HEK293T (cell line): ENCODE measurements at regions not wholly inside any gene's neighbourhood (a gene's known extent, or its start where the extent isn't known, plus 50 kb on each side); places are given as distances from the start of the nearest gene placed in this dataset.
"Not testable (repeated sequence)": the region's sequence is repeated elsewhere in the genome, so short reads cannot be mapped to it uniquely, and the experiment has no call there.

Source experiments
- CTCF ChIA-PET: fragments of 350-600 bp; formaldehyde crosslinking; extraction: SDS; loops from one replicate; lab custom pipeline; 2021; ENCODE audit warnings: antibody characterized with exemption, inconsistent platforms; lab: Yijun Ruan, JAX
- POLR2A ChIA-PET: fragments of 350-600 bp; formaldehyde crosslinking; extraction: SDS; loops from one replicate; lab custom pipeline; 2020; ENCODE audit warnings: antibody characterized with exemption, inconsistent platforms; lab: Yijun Ruan, JAX
- DNase-seq: peaks from one replicate; pipeline ENCODE4 v3.0.0; 2012; ENCODE audit warnings: mixed read lengths; ENCODE audit errors: extremely low spot score
- ARNT ChIP-seq: fragments of 450-650 bp; IDR thresholded peaks from 2 replicates; pipeline ENCODE4 v1.6.1; 2017; ENCODE audit warnings: mild to moderate bottlenecking
- BHLHE40 ChIP-seq: fragments of 450-650 bp; IDR thresholded peaks from 2 replicates; pipeline ENCODE4 v1.6.1; 2016; ENCODE audit warnings: mild to moderate bottlenecking, moderate library complexity, borderline replicate concordance
- CTBP1 ChIP-seq: fragments of 450-650 bp; IDR thresholded peaks from 2 replicates; pipeline ENCODE4 v1.6.1; 2016; ENCODE audit warnings: borderline replicate concordance
- ELF4 ChIP-seq: fragments of 450-650 bp; IDR thresholded peaks from 2 replicates; pipeline ENCODE4 v1.6.1; 2017; ENCODE audit warnings: antibody characterized with exemption
- FOXA1 ChIP-seq: fragments of 450-650 bp; IDR thresholded peaks from 2 replicates; pipeline ENCODE4 v1.6.1; 2016; ENCODE audit warnings: mild to moderate bottlenecking
- FOXK2 ChIP-seq: fragments of 450-650 bp; IDR thresholded peaks from 2 replicates; pipeline ENCODE4 v1.6.1; 2016; ENCODE audit warnings: mild to moderate bottlenecking
- FOXM1 ChIP-seq: fragments of 450-650 bp; IDR thresholded peaks from 2 replicates; pipeline ENCODE4 v1.6.1; 2017; ENCODE audit warnings: mild to moderate bottlenecking, borderline replicate concordance
- HDGF ChIP-seq: fragments of 450-650 bp; IDR thresholded peaks from 2 replicates; pipeline ENCODE4 v1.6.1; 2017; ENCODE audit warnings: antibody characterized with exemption, borderline replicate concordance
- L3MBTL2 ChIP-seq: fragments of 450-650 bp; conservative IDR thresholded peaks from 2 replicates; pipeline ENCODE4 v1.6.1; 2016; ENCODE audit warnings: mild to moderate bottlenecking
- LEF1 ChIP-seq: fragments of 450-650 bp; IDR thresholded peaks from 2 replicates; pipeline ENCODE4 v1.6.1; 2017; ENCODE audit warnings: mild to moderate bottlenecking, borderline replicate concordance
- NFRKB ChIP-seq: fragments of 450-650 bp; IDR thresholded peaks from 2 replicates; pipeline ENCODE4 v1.6.1; 2016; ENCODE audit warnings: mild to moderate bottlenecking, moderate library complexity
- SP1 ChIP-seq: fragments of 450-650 bp; IDR thresholded peaks from 2 replicates; pipeline ENCODE4 v1.6.1; 2017
- SUZ12 ChIP-seq: fragments of 450-650 bp; IDR thresholded peaks from 2 replicates; pipeline ENCODE4 v1.6.1; 2016; ENCODE audit warnings: mild to moderate bottlenecking
- TARDBP ChIP-seq: fragments of 450-650 bp; IDR thresholded peaks from 2 replicates; pipeline ENCODE4 v1.6.1; 2016
- ZNF384 ChIP-seq: fragments of 450-650 bp; IDR thresholded peaks from 2 replicates; pipeline ENCODE4 v1.6.1; 2016
- TF ChIP-seq, protein P1 (sequence below): fragments of 450-650 bp; IDR thresholded peaks from 2 replicates; pipeline ENCODE4 v1.6.1; 2016

GRCh38 chr9:94441796-94442195 is 113.1 kb upstream of the PCAT7 start:
- ChIA-PET POLR2A (no interaction called here), CTCF (no interaction called here)
- DNase-seq = no peak
- TF ChIP-seq ARNT = no peak
- TF ChIP-seq NFRKB = no peak
- no peak for TF ChIP-seq HDGF
- no peak for TF ChIP-seq TARDBP
- no peak for TF ChIP-seq FOXM1
- TF ChIP-seq LEF1 = no peak
- TF ChIP-seq SUZ12 = no peak
- TF ChIP-seq FOXA1 = no peak
- no peak for TF ChIP-seq ZNF384
- no peak for TF ChIP-seq SP1

DNA sequence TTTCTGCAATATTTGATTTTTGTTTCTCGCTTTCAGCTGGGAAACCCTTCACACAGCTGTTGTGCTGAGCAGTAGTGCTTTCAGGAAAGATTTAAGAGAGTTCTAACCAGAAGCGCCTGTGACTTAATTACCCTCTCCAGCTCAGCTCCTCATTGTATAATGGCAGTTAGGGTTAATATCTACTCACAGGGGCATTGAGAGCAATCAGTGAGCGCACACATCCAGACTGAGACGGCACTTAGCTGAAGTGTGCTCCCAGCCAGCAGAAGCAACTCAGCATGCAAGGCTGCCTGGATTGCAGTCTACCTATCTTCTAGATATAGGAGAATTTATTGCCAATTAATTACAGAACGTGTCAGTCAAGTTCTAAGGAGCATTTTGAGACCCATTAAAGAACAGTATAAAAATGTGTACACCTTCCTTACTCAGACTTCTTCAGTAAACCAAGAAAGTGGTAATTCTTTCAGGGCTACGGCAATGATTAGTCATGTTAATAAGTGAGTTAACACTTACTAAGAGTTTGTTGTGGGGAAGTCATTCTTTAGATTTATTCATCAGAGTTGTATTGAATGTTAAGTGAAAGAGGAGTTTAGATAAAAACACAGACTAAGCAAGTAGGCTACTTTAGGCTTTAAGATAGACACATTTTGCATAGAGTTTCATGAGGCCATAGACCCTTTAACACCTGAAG is 111.7 kb upstream of the PCAT7 start:
- TF ChIP-seq FOXK2 = no peak
- TF ChIP-seq FOXA1 = no peak
- no peak for TF ChIP-seq ARNT
- TF ChIP-seq SUZ12 = no peak
- TF ChIP-seq NFRKB = no peak
- TF ChIP-seq FOXM1 = no peak
- TF ChIP-seq, protein P1, sequence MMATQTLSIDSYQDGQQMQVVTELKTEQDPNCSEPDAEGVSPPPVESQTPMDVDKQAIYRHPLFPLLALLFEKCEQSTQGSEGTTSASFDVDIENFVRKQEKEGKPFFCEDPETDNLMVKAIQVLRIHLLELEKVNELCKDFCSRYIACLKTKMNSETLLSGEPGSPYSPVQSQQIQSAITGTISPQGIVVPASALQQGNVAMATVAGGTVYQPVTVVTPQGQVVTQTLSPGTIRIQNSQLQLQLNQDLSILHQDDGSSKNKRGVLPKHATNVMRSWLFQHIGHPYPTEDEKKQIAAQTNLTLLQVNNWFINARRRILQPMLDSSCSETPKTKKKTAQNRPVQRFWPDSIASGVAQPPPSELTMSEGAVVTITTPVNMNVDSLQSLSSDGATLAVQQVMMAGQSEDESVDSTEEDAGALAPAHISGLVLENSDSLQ = no peak
- no peak for TF ChIP-seq ELF4
- no peak for TF ChIP-seq L3MBTL2
- TF ChIP-seq TARDBP = no peak
- TF ChIP-seq HDGF = no peak
- no peak for DNase-seq
- POLR2A ChIA-PET = no interaction called here
- CTCF ChIA-PET = no interaction called here

DNA sequence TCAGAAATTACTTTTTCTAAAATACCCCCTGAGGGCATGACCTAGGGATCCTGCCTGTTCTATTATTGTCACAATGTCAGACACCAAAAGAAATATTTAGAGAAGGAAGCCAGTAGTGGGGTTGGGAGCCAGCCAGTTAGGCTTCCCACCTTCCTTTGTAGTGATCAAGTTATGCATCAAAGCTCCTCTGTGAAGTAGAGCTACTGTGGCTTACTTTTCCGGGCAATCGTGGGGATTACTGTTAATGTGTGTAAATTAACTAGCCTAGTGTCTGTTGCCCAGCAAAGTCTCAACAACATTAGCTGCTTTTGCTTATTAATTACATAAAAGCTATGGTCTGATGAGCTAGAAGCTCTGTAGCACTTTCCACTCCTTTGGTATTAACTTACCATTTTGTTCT is 109.0 kb upstream of the PCAT7 start:
- CTCF ChIA-PET = no interaction called here
- POLR2A ChIA-PET = no interaction called here
- no peak for DNase-seq
- TF ChIP-seq FOXM1 (no peak), BHLHE40 (no peak), HDGF (no peak), ELF4 (no peak), SP1 (no peak), TARDBP (no peak)

DNA sequence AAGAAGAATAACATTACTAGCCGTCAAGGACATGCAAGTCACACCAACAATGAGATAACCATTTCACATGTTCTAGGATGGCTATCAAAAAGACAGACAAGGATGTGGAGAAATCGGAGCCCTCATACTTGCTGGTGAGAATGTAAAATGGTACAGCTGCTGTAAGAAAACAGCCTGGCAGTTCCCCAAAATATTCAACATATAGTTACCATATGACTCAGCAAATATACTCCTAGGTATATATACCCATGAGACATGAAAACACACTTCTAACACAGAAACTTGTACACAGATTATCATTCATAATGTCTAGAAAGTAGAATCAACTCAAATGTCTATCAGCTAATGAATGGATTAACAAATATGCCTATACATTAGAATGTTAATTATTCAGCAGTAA is 105.4 kb upstream of the PCAT7 start:
- CTCF ChIA-PET = no interaction called here
- TF ChIP-seq NFRKB (no peak), SP1 (no peak), FOXA1 (no peak)
- DNase-seq = no peak
- POLR2A ChIA-PET = no interaction called here

DNA sequence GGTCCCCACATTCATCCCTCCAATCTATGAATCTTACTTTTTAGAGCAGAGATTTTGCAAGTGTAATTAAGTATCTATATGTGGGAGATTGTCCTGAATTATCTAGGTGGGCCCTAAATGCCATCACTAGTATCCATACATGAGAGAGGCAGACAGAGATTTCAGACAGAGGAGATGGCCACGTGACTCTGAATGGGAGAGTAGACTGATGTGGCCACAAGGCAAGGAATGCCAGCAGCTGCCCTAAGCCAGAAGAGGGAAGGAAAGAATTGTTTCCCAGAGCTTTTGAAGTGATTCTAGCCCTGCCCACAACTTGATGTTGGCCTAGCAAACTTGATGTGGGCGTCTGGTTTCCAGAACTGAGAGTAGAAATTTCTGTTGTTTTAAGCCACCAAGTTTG is 90.1 kb upstream of the PCAT7 start:
- DNase-seq = no peak
- no peak for TF ChIP-seq BHLHE40
- no peak for TF ChIP-seq ZNF384
- TF ChIP-seq NFRKB = no peak
- TF ChIP-seq CTBP1 = no peak
- no peak for TF ChIP-seq HDGF
- TF ChIP-seq LEF1 = no peak
- TF ChIP-seq, protein P1 = no peak
- TF ChIP-seq ELF4 = no peak
- CTCF ChIA-PET = no interaction called here
- POLR2A ChIA-PET = no interaction called here

- POLR2A ChIA-PET, CTCF ChIA-PET, DNase-seq: not testable (repeated sequence)
Measured at GRCh38 chr9:94472063-94472462, 82.8 kb upstream of the PCAT7 start.

- ChIA-PET POLR2A (no interaction called here), CTCF (no interaction called here)
- TF ChIP-seq L3MBTL2 (no peak), CTBP1 (no peak), ZNF384 (no peak), LEF1 (no peak), FOXK2 (no peak), BHLHE40 (no peak), FOXA1 (no peak), HDGF (no peak), ELF4 (no peak), NFRKB (no peak), TARDBP (no peak), ARNT (no peak), SP1 (no peak)
- DNase-seq = no peak
Measured at GRCh38 chr9:94472806-94473360, 82.0 kb upstream of the PCAT7 start.
